Testis (tissue), 2 donors: ENCODE measurements at regions not wholly inside any gene's neighbourhood (a gene's known extent, or its start where the extent isn't known, plus 50 kb on each side); places are given as distances from the start of the nearest gene placed in this dataset.
"Not testable (repeated sequence)": the region's sequence is repeated elsewhere in the genome, so short reads cannot be mapped to it uniquely, and the experiment has no call there.

Experiments
- POLR2A ChIP-seq: fragments of 450-650 bp; IDR thresholded peaks from one replicate; pipeline ENCODE4 v1.6.1; 2017; ENCODE audit warnings: antibody characterized with exemption, mild to moderate bottlenecking, moderate library complexity
- TF ChIP-seq, protein P1 (sequence below), 3 experiments: fragments of 450-650 bp in 2 of 3; fragments of 200-600 bp in 1 of 3; sonication (generic) in 1 of 3; IDR thresholded peaks; one replicate each; pipeline ENCODE4 v1.5.1; 2016 to 2019; ENCODE audit warnings: antibody characterized with exemption in 3 of 3, mild to moderate bottlenecking in 2 of 3, moderate library complexity in 1 of 3

DNA sequence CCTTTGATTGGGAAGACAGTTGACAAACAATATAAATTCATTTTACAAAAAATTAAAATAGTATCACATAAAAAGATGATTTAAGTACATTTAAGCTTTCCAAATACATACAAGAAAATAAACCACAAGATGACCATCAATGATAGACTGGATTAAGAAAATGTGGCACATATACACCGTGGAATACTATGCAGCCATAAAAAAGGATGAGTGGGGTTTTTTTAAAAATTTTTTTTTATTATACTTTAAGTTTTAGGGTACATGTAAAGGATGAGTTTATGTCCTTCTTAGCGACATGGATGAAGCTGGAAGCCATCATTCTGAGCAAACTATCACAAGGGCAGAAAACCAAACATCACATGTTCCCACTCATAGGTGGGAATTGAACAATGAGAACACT is 237.6 kb downstream of the FBXO8 start:
- TF ChIP-seq, protein P1, sequence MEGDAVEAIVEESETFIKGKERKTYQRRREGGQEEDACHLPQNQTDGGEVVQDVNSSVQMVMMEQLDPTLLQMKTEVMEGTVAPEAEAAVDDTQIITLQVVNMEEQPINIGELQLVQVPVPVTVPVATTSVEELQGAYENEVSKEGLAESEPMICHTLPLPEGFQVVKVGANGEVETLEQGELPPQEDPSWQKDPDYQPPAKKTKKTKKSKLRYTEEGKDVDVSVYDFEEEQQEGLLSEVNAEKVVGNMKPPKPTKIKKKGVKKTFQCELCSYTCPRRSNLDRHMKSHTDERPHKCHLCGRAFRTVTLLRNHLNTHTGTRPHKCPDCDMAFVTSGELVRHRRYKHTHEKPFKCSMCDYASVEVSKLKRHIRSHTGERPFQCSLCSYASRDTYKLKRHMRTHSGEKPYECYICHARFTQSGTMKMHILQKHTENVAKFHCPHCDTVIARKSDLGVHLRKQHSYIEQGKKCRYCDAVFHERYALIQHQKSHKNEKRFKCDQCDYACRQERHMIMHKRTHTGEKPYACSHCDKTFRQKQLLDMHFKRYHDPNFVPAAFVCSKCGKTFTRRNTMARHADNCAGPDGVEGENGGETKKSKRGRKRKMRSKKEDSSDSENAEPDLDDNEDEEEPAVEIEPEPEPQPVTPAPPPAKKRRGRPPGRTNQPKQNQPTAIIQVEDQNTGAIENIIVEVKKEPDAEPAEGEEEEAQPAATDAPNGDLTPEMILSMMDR (IDR thresholded peaks at IDR 0.05), result not testable (repeated sequence)
- not testable (repeated sequence) for TF ChIP-seq POLR2A
